Gastroesophageal sphincter (tissue), 3 donors: ENCODE measurements at regions not wholly inside any gene's neighbourhood (a gene's known extent, or its start where the extent isn't known, plus 50 kb on each side); places are given as distances from the start of the nearest gene placed in this dataset.

Source experiments
- CTCF ChIP-seq, 4 experiments: fragments of 200-600 bp in 2 of 4; fragments of 450-650 bp in 2 of 4; sonication (generic) in 1 of 4; IDR thresholded peaks; one replicate each; pipeline ENCODE4 v1.5.1; 2017 to 2019; ENCODE audit warnings: antibody characterized with exemption in 4 of 4, mild to moderate bottlenecking in 2 of 4, moderate library complexity in 2 of 4
- EP300 ChIP-seq: sonication (generic); formaldehyde crosslinking; IDR thresholded peaks from one replicate; pipeline ENCODE4 v1.6.1; 2017; ENCODE audit warnings: antibody characterized with exemption, mild to moderate bottlenecking
- POLR2AphosphoS5 ChIP-seq: sonication (generic); formaldehyde crosslinking; IDR thresholded peaks from one replicate; pipeline ENCODE4 v1.6.1; 2017; ENCODE audit warnings: antibody characterized with exemption

GRCh38 chr20:21609221-21609620, 95.4 kb upstream of the NKX2-2 start:
- TF ChIP-seq CTCF (IDR thresholded peaks at IDR 0.05) (no peak), POLR2AphosphoS5 (no peak), EP300 (no peak)
